Small intestine (tissue), 7 donors: ENCODE measurements at regions not wholly inside any gene's neighbourhood (a gene's known extent, or its start where the extent isn't known, plus 50 kb on each side); places are given as distances from the start of the nearest gene placed in this dataset.

ENCODE experiments used
- DNase-seq, 2 donors: peaks; one replicate each; pipeline versions ENCODE4 v3.0.0 to v3.0.0-alpha.2; 2013
- FAIRE-seq: peaks from 2 replicates; lab custom pipeline; 2012; peaks lifted over from hg19 to GRCh38; lab: Jason Lieb, UNC
- H3K27ac ChIP-seq, 3 donors: one replicate each; pipeline ENCODE4 v1.5.1; 2013; ENCODE audit warnings: low read length in 2 of 3, mild to moderate bottlenecking in 2 of 3, control low read depth in 1 of 3, inconsistent platforms in 1 of 3, low read depth in 1 of 3, moderate library complexity in 1 of 3
- H3K27me3 ChIP-seq, 3 donors: one replicate each; pipeline ENCODE4 v1.6.1; 2013; ENCODE audit warnings: low read length in 3 of 3, inconsistent platforms in 1 of 3; ENCODE audit not compliant: control insufficient read depth in 3 of 3, insufficient read depth in 3 of 3
- H3K36me3 ChIP-seq, 3 donors: one replicate each; pipeline ENCODE4 v1.6.1; 2013; ENCODE audit warnings: low read length in 3 of 3, inconsistent platforms in 1 of 3, low read depth in 1 of 3, mild to moderate bottlenecking in 1 of 3, moderate library complexity in 1 of 3; ENCODE audit not compliant: control insufficient read depth in 3 of 3, insufficient read depth in 2 of 3
- H3K4me1 ChIP-seq, 3 donors: one replicate each; pipeline ENCODE4 v1.6.1; 2013; ENCODE audit warnings: low read length in 2 of 3, inconsistent platforms in 1 of 3, low read depth in 1 of 3, mild to moderate bottlenecking in 1 of 3, moderate library complexity in 1 of 3; ENCODE audit not compliant: control insufficient read depth in 3 of 3, insufficient read depth in 2 of 3
- H3K4me3 ChIP-seq, 3 donors: one replicate each; pipeline ENCODE4 v1.5.1; 2013; ENCODE audit warnings: low read length in 3 of 3, control low read depth in 1 of 3, inconsistent platforms in 1 of 3, low read depth in 1 of 3, mild to moderate bottlenecking in 1 of 3, moderate library complexity in 1 of 3
- H3K9me3 ChIP-seq, 2 donors: one replicate each; pipeline ENCODE4 v1.6.1; 2013; ENCODE audit warnings: low read depth in 1 of 2, low read length in 1 of 2; ENCODE audit not compliant: control insufficient read depth in 2 of 2, insufficient read depth in 1 of 2
- WGBS, 3 donors: extraction: QIAGEN DNeasy Blood & Tissue Kit; methylation state at CpG; one replicate each; pipeline ENCODE4 v1.1.7; 2013; 5-methylcytosine and 5-hydroxymethylcytosine counted together
- donor health status: healthy with polysubstance abuse.
- donor health status: control.
- donor health status: control.
- donor health status: Bipolar disorder and iron deficiency.
- donor health status: healthy.

- H3K27me3 ChIP-seq = no peaks in the 10 kb centered on the region
- 91 to 92% (median 92%) methylated on average over 3 of the region's 3 CpGs for WGBS, 3 donors
- H3K4me3 ChIP-seq = no peak overlapping the region
- no peaks in the 10 kb centered on the region for H3K36me3 ChIP-seq
- FAIRE-seq = no peak
- peaks cover 0 to under 1% of the 10 kb centered on the region in 2 donors for H3K9me3 ChIP-seq
- H3K4me1 ChIP-seq = peaks cover 0 to 3% (median 0%) of the 10 kb centered on the region in 3 donors
- no peak for DNase-seq
- H3K27ac ChIP-seq = no peak overlapping the region
These were observed 844.5 kb downstream of the REEP3 start for GRCh38 chr10:64365663-64366062.

GRCh38 chr10:64368298-64368697 lies 847.1 kb downstream of the REEP3 start:
- no peaks in the 10 kb centered on the region for H3K36me3 ChIP-seq
- H3K4me1 ChIP-seq = peaks cover 0 to 3% (median 2%) of the 10 kb centered on the region in 3 donors
- DNase-seq = no peak
- H3K27ac ChIP-seq = no peak overlapping the region
- H3K27me3 ChIP-seq = no peaks in the 10 kb centered on the region
- 73 to 77% (median 76%) methylated on average over 3 of the region's 3 CpGs for WGBS, 3 donors
- peaks cover 0 to 3% of the 10 kb centered on the region in 2 donors for H3K9me3 ChIP-seq
- FAIRE-seq = no peak
- no peak overlapping the region for H3K4me3 ChIP-seq

- no peak overlapping the region for H3K4me3 ChIP-seq
- FAIRE-seq = peak; percentile 47
- H3K27ac ChIP-seq = peak overlapping the region in 1 of 3 donors; percentile 62
- H3K27me3 ChIP-seq = no peaks in the 10 kb centered on the region
- DNase-seq = peak; percentile 74 to 92
- no peaks in the 10 kb centered on the region for H3K36me3 ChIP-seq
- 14 to 48% (median 26%) methylated on average over 1 of the region's 1 CpG for WGBS, 3 donors
- H3K4me1 ChIP-seq = peaks cover 0 to 10% (median 2%) of the 10 kb centered on the region in 3 donors
- H3K9me3 ChIP-seq = peaks cover 0 to 3% of the 10 kb centered on the region in 2 donors
These were observed 848.9 kb downstream of the REEP3 start for GRCh38 chr10:64369885-64370773.

- H3K9me3 ChIP-seq = peaks cover 0 to 3% of the 10 kb centered on the region in 2 donors
- H3K4me3 ChIP-seq = no peak overlapping the region
- H3K4me1 ChIP-seq = peaks cover 0 to 20% (median 2%) of the 10 kb centered on the region in 3 donors
- no peak overlapping the region for H3K27ac ChIP-seq
- FAIRE-seq = no peak
- no peaks in the 10 kb centered on the region for H3K27me3 ChIP-seq
- DNase-seq = peak; percentile 49 to 61
- no peaks in the 10 kb centered on the region for H3K36me3 ChIP-seq
These were observed 853.1 kb downstream of the REEP3 start for GRCh38 chr10:64374346-64374745.

- H3K4me3 ChIP-seq = no peak overlapping the region
- H3K36me3 ChIP-seq = no peaks in the 10 kb centered on the region
- peaks cover 0 to 3% of the 10 kb centered on the region in 2 donors for H3K9me3 ChIP-seq
- 43 to 56% (median 49%) methylated on average over 4 of the region's 4 CpGs for WGBS, 3 donors
- DNase-seq (peak; percentile 24 to 35), FAIRE-seq (no peak)
- peaks cover 0 to 20% (median 2%) of the 10 kb centered on the region in 3 donors for H3K4me1 ChIP-seq
- no peaks in the 10 kb centered on the region for H3K27me3 ChIP-seq
- H3K27ac ChIP-seq = peak overlapping the region in 1 of 3 donors; percentile 47
These were observed 855.0 kb downstream of the REEP3 start for GRCh38 chr10:64376167-64376566.

GRCh38 chr10:64379898-64380297 lies 858.7 kb downstream of the REEP3 start:
- no peaks in the 10 kb centered on the region for H3K27me3 ChIP-seq
- H3K9me3 ChIP-seq = peaks cover 0 to 3% of the 10 kb centered on the region in 2 donors
- peak; percentile 52 to 56 for DNase-seq
- no peak overlapping the region for H3K4me3 ChIP-seq
- H3K27ac ChIP-seq = no peak overlapping the region
- peaks cover 0 to 15% (median 0%) of the 10 kb centered on the region in 3 donors for H3K4me1 ChIP-seq
- no peaks in the 10 kb centered on the region for H3K36me3 ChIP-seq
- FAIRE-seq = no peak

DNA sequence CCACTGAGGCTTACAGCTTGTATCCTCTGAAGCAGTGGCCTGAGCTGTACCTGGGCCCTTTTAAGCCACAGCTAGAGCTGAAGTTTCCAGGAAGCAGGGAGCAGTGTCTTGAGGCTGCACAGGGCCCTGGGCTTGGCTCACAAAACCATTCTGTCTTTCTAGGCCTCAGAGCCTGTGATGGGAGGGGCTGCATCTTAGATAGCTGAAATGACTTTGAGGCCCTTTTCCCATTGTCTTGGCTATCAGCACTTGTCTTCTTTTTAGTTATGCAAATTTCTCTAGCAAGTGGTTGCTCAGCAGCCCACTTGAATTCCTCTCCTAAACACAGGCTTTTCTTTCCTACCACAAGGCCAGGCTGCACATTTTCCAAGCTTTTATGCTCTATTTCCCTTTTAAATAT lies 864.2 kb downstream of the REEP3 start:
- Histone ChIP-seq H3K36me3 (no peaks in the 10 kb centered on the region), H3K4me1 (no peaks in the 10 kb centered on the region), H3K9me3 (peaks cover 0 to 9% of the 10 kb centered on the region in 2 donors), H3K4me3 (no peak overlapping the region), H3K27me3 (no peaks in the 10 kb centered on the region), H3K27ac (no peak overlapping the region)
- FAIRE-seq (no peak), DNase-seq (no peak)

DNA sequence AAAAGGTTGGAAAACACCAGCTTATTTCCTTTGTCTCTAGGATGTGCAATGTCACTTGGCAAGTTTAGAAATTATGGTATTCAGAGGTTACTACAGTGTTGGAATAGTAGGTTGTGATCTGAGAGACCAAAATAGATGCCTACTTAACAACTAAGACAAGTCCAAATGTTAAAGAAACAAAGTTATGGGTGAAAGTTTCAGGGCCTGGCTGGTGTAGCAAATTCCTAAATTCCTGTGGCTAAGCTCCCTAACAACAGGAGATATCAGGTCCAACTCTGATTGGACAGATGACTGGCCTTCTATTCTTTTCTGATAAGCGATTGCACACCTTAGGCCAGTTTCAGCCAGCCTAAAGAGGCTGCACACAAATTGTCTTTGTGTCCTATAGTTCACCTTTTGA lies 873.5 kb downstream of the REEP3 start:
- no peak for DNase-seq
- 68 to 81% (median 74%) methylated on average over 1 of the region's 1 CpG for WGBS, 3 donors

More for the DNA sequence above, 873.5 kb downstream of the REEP3 start:
- H3K36me3 ChIP-seq = no peaks in the 10 kb centered on the region
- H3K4me3 ChIP-seq = no peak overlapping the region
- no peaks in the 10 kb centered on the region for H3K9me3 ChIP-seq
- H3K27ac ChIP-seq = no peak overlapping the region
- no peaks in the 10 kb centered on the region for H3K4me1 ChIP-seq
- no peaks in the 10 kb centered on the region for H3K27me3 ChIP-seq
- FAIRE-seq = no peak
